ENCODE measurements at regions not wholly inside any gene's neighbourhood (a gene's known extent, or its start where the extent isn't known, plus 50 kb on each side); places are given as distances from the start of the nearest gene placed in this dataset.

- no peak for DNase-seq
Observed at GRCh38 chr4:178448372-178449035, 1006.3 kb upstream of the AGA start.

DNA sequence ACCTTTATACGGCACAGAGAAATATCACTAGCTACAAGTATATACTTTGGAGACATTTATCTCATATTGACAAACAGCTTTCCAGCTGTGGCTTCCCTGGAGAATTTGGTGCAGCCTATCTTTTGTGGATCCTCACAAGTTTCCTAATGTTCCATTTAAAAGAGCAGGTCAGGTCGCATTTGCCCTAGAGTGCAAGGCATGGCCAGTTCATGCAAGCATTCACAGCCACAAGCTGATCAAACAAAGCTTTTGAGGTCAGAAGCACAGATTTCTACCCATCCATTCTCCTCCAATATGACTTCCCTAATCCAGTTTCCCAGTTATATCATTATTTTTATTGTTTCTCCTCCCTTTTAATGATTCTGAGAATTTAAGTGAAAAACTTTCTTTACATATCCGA lies 1008.4 kb upstream of the AGA start:
- DNase-seq, result no peak

- DNase-seq, result no peak
Observed at GRCh38 chr4:178453057-178453456, 1010.8 kb upstream of the AGA start.

- no peak for DNase-seq
Observed at GRCh38 chr4:178457286-178457685, 1015.0 kb upstream of the AGA start.

GRCh38 chr4:178462710-178463109 lies 1020.5 kb upstream of the AGA start:
- DNase-seq, result no peak

- DNase-seq, result no peak
Observed at GRCh38 chr4:178463747-178464146, 1021.5 kb upstream of the AGA start.

DNA sequence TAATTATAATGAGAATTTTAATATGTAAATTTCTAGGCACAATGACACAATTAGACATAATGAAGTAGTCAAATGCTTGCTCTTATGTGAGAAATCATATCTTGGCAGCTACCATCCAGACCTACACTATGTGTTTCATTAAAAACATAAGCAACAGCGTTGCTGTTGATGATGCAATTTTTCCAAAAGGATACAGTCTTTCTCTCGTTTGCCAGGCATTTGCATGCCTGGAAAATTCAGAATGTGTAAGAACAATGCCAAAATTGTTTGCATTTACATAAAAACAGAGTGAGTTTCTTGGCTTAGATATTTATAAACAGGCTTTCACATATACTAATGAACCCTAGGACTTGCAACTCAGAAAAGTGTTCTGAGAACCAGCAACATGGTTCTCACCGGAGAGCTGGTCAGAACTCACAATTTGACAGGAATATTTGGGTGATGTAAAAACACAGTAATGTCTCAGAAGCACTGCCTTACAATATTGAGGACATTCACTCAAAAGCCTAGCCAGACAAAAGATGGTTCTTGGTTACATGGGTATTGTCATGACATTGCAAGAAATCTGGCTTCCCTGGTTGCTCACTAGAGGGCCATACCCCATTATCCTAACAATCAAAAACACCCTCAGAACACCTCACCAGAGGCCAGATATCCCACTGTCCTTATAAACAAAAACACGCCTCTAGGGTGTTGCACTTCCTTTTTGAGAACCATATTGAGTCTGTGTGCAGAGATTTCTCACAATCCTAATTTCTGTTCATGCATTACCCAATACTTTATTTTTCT lies 1029.0 kb upstream of the AGA start:
- no peak for DNase-seq

DNA sequence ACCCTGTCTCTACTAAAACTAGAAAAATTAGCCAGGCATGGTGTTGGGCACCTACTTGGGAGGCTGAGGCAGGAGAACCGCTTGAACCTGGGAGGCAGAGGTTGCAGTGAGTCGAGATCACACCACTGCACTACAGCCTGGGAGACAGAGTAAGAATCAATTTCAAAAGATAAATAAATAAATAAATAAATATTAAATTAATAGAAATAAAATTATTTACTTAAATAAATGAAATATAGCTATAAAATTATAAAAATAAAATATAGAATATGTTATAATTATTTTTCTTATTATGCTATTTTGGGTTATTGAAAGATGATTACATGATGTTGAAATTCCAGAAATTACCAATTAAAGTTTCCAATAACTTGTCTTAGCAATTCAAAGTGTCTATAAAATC lies 1029.8 kb upstream of the AGA start:
- no peak for DNase-seq

DNA sequence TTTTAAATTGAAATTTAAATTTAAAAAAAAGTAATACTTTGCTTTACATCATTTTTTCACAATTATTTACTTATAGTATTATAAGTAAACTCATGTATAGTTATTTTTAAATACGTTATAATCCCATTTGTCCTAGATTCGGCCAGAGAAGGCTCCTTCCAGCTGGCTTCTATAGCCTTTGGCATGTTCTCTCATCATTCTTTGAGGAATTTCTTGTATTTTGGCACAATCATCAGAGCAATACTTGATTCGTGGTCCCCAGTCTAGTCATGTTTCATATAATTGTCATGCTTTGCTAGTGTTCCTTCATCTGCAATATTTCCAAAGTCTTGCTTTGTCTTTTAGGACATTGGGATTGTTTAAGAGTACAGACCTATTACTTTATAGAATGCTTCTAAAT lies 1037.9 kb upstream of the AGA start:
- DNase-seq, result no peak

GRCh38 chr4:178480881-178481280 lies 1038.6 kb upstream of the AGA start:
- no peak for DNase-seq

GRCh38 chr4:178481564-178481963 lies 1039.3 kb upstream of the AGA start:
- no peak for DNase-seq

DNA sequence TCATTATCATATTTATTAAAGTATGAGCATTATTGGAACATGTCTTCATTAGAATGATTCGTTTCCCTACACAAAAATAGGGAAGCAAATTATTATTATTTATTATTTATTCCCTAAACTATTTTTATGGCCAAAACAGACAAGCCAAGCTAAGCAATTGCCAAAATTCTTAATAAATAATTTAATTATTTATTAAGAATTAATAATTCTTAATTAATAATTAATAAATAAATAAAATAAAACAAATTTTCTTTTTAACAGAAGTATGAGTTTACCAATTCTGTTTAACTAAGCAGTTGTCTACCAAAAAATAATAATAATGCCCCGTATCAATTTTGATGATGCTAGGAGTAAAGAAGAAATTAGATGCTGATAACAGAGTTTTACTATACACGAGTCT lies 1080.8 kb upstream of the AGA start:
- no peak for DNase-seq

DNA sequence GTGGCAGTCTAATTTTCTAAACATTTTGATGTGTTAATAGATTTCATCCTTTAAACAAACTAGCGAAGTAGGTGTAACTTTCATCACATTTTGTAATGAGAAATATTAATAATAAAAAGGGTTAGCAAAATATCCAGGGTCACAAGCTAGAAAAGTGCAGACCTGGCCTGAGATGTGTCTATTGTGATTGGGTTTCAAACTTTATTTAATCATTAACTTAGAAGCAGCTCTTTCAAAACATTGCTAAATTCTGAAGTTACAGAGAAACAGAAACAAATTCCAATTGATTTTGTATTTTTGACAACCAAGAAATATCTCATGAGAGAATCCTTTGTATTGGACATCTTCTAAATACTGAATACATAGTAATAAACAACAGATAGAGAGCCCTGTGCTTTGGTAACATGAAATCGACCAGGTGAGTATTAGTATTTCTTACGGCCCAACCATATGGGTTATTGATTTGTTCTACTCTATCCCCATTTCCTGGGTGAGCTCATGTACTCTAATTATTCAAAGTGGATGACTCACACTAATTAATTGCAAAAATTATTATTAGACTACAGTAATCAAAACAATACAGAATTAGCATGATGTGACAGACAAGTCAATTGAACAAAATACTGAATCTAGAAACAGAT lies 1093.8 kb upstream of the AGA start:
- DNase-seq, result no peak

- DNase-seq, result no peak
Observed at GRCh38 chr4:178553201-178553600, 1111.0 kb upstream of the AGA start.

- no peak for DNase-seq
Observed at GRCh38 chr4:178554352-178554751, 1112.1 kb upstream of the AGA start.

GRCh38 chr4:178556796-178557195 lies 1114.6 kb upstream of the AGA start:
- DNase-seq, result no peak

DNA sequence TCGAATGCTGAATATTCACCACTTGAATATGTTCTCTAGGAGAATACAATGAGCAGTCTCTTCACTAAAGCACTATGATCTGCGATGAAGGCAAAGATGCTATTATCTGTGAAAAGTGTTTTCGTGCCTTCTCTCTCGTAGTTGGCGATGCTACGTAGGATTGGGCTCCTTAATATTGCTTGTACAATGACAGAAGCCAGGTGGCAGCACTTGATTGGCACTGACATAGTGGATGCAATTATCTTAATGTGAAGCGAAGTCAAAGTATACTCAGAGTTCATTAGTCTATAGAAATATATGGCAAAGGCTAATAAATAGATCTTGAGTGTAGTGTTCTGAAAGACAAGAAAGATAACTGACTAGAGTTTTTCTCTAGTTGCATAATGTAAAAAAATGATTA lies 1135.7 kb upstream of the AGA start:
- no peak for DNase-seq

DNA sequence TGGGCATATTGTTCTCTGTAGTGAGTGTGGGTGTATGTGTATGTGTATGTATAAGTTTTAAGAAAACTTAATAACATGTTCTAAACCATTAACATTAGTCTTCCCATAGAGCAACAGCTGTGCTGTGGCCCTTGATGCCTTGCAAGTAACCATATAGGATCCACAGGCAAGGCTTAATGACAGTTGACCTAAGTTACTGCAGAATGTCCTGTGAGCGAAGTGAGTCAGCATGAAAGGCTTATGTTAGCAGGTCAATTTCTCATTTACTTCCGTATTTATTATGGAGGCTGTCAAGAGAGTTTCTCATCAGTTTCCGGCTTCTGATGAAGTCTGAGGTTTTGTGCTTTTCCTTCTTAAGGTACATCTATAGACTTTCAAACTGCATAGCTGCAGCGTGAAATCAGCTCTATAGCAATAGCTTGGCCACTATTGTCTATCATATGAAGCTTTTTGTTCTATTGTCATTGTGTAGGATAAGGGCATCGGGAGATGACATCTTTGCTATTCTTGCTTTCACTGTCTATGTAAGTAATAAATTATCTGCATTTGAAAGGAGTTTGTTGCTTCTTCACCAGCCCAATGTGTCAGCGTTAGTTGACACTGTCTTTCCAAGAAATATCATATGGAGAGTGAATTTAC lies 1153.4 kb upstream of the AGA start:
- DNase-seq, result no peak

GRCh38 chr4:178598672-178599071 lies 1156.4 kb upstream of the AGA start:
- DNase-seq, result no peak

- DNase-seq, result no peak
Observed at GRCh38 chr4:178599521-178599920, 1157.3 kb upstream of the AGA start.

GRCh38 chr4:178602833-178603232 lies 1160.6 kb upstream of the AGA start:
- DNase-seq, result no peak

DNA sequence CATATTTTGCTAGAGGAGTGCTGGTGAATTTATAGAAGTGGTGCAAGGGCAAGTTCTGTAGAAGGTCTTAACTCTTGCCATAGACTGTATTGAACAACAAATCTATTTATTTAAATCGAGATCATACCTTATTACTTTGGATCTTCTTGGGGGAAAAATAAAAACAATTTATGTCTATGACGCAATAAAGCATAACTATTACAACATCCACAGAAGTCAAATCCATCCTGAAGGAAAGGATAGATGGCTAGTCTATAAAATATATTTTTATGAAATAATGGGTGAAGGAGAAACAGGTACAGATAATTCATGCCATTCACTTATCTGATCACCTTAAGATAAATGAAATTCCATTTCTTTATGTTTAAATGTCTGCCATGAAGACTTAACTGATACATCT lies 1168.8 kb upstream of the AGA start:
- no peak for DNase-seq

GRCh38 chr4:178612733-178613132 lies 1170.5 kb upstream of the AGA start:
- no peak for DNase-seq

DNA sequence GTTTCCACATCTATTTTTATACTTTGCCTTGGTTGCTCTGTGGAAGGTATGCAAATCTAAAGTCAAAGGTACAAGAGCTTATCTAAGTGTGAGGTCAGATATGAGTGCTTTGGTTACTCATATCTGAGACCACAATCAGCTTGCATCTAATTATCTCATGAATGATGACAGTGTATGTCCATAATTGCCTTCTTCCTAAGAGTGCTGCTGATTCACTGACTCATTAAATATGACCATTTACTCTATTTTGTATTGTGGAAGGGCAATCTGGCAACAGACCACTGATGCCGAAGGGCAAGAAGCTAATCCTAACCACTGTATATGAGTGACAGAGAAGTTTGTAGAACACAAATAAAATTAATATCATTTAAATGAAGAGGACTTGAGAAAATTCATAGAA lies 1190.2 kb upstream of the AGA start:
- DNase-seq, result no peak
